ENCODE measurements at regions not wholly inside any gene's neighbourhood (a gene's known extent, or its start where the extent isn't known, plus 50 kb on each side); places are given as distances from the start of the nearest gene placed in this dataset.

GRCh38 chr3:103075282-103075681, 640.5 kb downstream of the ZPLD1 start:
- TF ChIP-seq, protein P1, sequence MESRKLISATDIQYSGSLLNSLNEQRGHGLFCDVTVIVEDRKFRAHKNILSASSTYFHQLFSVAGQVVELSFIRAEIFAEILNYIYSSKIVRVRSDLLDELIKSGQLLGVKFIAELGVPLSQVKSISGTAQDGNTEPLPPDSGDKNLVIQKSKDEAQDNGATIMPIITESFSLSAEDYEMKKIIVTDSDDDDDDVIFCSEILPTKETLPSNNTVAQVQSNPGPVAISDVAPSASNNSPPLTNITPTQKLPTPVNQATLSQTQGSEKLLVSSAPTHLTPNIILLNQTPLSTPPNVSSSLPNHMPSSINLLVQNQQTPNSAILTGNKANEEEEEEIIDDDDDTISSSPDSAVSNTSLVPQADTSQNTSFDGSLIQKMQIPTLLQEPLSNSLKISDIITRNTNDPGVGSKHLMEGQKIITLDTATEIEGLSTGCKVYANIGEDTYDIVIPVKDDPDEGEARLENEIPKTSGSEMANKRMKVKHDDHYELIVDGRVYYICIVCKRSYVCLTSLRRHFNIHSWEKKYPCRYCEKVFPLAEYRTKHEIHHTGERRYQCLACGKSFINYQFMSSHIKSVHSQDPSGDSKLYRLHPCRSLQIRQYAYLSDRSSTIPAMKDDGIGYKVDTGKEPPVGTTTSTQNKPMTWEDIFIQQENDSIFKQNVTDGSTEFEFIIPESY (IDR thresholded peaks at IDR 0.05): no peak
- TF ChIP-seq RAD21 (IDR thresholded peaks at IDR 0.05; ENCODE audit: insufficient read depth, low read depth, low read length) (no peak), RAD51 (IDR thresholded peaks at IDR 0.05) (no peak), PML (IDR thresholded peaks at IDR 0.05; ENCODE audit: low read length) (no peak), HCFC1 (IDR thresholded peaks at IDR 0.05; ENCODE audit: low read length) (no peak), HDAC2 (IDR thresholded peaks at IDR 0.05) (no peak), ZNF687 (IDR thresholded peaks at IDR 0.05) (no peak), JUNB (IDR thresholded peaks at IDR 0.05) (no peak), POLR2A (IDR thresholded peaks at IDR 0.05; ENCODE audit: low read depth, low read length) (no peak), SIN3A (IDR thresholded peaks at IDR 0.05; ENCODE audit: low read depth, low read length) (no peak), CTCF (IDR thresholded peaks at IDR 0.05 in 2 of 3, conservative IDR thresholded peaks at IDR 0.05 in 1 of 3; ENCODE audit: control insufficient read depth in 2 of 3, extremely low read depth in 1 of 3, insufficient read depth in 1 of 3, low read depth in 3 of 3, low read length in 3 of 3) (no peak), TARDBP (IDR thresholded peaks at IDR 0.05; ENCODE audit: borderline replicate concordance) (no peak)
- TF ChIP-seq, protein P2, sequence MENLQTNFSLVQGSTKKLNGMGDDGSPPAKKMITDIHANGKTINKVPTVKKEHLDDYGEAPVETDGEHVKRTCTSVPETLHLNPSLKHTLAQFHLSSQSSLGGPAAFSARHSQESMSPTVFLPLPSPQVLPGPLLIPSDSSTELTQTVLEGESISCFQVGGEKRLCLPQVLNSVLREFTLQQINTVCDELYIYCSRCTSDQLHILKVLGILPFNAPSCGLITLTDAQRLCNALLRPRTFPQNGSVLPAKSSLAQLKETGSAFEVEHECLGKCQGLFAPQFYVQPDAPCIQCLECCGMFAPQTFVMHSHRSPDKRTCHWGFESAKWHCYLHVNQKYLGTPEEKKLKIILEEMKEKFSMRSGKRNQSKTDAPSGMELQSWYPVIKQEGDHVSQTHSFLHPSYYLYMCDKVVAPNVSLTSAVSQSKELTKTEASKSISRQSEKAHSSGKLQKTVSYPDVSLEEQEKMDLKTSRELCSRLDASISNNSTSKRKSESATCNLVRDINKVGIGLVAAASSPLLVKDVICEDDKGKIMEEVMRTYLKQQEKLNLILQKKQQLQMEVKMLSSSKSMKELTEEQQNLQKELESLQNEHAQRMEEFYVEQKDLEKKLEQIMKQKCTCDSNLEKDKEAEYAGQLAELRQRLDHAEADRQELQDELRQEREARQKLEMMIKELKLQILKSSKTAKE (IDR thresholded peaks at IDR 0.05; ENCODE audit: low read depth, poor library complexity, severe bottlenecking): no peak
